ENCODE measurements at regions not wholly inside any gene's neighbourhood (a gene's known extent, or its start where the extent isn't known, plus 50 kb on each side); places are given as distances from the start of the nearest gene placed in this dataset.
"Not testable (repeated sequence)": the region's sequence is repeated elsewhere in the genome, so short reads cannot be mapped to it uniquely, and the experiment has no call there.

DNA sequence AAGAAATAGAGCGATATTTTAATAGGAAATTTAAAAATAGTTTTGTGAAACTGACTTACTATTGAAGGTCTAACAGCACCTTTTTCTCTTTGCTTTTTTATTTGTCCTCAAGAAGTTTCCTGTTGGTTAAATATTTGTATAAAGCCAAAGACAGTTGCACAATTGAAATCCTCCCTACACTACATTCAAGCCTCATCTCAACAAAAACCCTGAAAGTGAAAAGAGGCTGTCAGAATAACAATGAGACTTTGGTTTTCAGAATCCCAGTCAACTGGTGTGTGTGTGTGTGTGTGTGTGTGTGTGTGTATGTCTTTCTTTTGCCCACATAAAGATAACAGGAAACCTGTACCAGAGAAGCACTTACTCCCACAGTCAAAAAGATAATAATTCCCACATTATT, 313.6 kb upstream of the FRG1 start:
- not testable (repeated sequence) for DNase-seq (ENCODE audit: low read depth); H3K4me3 ChIP-seq (ENCODE audit: low read depth, low read length)

DNA sequence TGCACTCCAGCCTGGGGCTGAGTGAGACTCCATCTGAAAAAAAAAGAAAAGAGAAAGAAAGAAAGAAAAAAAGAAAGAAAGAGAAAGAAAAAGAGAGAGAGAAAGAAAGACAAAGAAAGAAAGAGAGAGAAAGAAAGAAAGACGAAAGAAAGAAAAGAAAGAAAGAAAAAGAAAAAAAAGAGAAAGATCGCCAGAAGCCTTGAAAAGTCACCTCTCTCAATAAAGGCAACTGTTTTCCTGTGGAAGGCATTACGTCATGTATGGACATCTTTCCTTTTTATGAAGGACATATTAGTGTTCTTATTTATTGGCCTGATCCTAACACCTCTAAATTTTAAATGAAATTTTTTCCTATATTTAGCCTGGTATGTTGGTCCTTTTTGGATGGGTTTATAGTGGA, 310.9 kb upstream of the FRG1 start:
- H3K4me3 ChIP-seq (ENCODE audit: low read depth, low read length); DNase-seq (ENCODE audit: low read depth): not testable (repeated sequence)

DNA sequence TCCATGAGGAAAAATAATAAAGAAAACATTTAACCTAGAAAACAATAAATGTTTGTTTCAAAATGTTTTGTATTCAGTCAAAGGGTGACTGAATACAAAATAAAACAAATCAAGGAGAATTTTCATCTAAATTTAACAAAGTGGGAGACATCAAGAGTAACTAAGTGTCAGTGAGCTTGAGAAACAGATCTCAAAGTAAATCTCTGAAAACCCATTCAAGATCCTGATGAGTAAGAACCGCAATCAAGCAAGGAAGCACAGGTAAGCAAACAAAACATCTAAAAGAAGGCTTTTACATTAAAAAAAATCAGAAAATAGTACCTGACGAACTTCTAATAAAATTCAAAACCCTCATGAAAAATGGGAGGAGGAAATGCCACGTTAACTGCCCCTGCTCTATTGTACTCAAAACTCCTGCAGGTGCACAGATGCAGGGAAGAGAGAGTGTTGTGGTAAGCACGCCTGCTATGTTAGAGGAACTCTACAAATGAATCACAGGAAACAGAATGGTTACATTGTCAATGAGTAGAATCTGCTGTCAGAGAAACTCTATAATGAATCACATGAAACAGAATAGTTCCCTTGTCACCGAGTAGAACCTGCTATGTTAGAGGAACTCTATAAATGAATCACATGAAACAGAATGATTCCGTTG, 309.6 kb upstream of the FRG1 start:
- not testable (repeated sequence) for DNase-seq (ENCODE audit: low read depth); H3K4me3 ChIP-seq (ENCODE audit: low read depth, low read length)

DNA sequence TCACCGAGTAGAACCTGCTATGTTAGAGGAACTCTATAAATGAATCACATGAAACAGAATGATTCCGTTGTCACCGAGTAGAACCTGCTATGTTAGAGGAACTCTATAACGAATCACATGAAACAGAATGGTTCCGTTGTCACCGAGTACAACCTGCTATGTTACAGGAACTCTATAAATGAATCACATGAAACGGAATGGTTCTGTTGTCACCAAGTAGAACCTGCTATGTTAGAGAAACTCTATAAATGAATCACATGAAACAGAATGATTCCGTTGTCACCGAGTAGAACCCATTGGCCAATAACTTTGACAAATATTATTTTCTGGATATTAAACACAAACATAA, 309.1 kb upstream of the FRG1 start:
- DNase-seq (ENCODE audit: low read depth); H3K4me3 ChIP-seq (ENCODE audit: low read depth, low read length): not testable (repeated sequence)

DNA sequence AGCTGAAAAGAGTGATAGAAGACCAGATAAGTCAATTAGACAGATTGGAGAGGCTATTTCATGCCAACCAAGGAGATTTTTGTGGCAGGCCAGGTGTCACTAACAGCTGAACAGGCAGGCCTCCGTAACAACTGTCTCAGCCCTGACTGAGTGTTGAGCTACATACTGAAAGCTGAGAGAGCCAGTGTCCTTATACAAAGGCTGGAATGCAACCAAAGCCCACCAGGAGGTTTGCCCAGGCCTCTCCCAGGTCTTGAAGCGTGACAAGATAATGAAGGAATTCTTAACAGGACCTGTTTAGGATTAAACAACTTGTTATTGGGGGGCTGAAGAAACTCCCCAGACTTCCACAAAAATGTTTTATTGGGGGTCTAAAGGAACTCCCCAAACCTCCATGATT, 290.2 kb upstream of the FRG1 start:
- DNase-seq (ENCODE audit: low read depth); H3K4me3 ChIP-seq (ENCODE audit: low read depth, low read length): not testable (repeated sequence)

DNA sequence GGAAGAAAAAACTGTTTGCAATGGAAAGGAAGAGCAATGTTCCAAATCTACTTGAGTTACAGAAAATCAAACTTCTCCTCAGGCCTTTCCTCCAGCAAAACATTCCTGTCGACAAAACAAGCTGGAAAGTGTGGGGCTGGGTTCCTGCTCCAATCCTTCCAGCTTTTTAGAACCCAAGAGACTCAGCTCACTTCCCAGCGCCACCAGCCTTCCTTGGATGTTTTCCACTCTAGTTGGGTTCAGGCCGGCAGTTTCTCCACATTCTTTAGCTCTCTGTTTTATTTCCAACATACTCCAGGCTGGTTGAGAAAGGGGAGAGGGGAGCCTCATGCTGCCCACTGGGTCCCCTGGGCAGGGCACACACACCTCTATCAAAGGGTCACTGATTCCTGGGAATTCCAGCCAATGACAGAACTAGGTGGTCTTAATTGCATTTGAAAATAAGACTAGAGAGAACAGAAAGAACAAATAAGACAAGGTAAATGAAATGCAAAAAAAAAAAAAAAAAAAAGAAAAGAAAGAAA, 287.5 kb upstream of the FRG1 start:
- DNase-seq (ENCODE audit: low read depth); H3K4me3 ChIP-seq (ENCODE audit: low read depth, low read length): not testable (repeated sequence)

DNA sequence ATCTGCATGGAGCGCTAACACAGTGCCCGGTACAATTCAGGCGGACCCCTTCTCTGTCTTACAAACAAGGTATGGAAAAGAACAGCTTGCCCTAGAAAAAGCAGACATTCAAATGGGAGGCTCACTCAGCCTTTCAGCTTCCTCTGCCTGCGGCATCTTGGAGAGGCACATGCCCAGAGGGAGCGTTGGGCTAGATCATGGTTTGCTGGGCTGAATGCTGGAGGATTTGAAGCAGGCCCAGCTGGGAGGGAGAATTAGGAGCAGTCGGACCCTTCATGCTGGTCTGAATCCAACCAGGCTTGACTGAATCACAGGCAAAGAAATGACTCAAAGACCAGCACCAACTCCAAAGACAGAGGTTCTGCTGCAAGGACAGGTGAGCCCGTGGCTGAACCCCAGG, 286.7 kb upstream of the FRG1 start:
- not testable (repeated sequence) for H3K4me3 ChIP-seq (ENCODE audit: low read depth, low read length); DNase-seq (ENCODE audit: low read depth)

DNA sequence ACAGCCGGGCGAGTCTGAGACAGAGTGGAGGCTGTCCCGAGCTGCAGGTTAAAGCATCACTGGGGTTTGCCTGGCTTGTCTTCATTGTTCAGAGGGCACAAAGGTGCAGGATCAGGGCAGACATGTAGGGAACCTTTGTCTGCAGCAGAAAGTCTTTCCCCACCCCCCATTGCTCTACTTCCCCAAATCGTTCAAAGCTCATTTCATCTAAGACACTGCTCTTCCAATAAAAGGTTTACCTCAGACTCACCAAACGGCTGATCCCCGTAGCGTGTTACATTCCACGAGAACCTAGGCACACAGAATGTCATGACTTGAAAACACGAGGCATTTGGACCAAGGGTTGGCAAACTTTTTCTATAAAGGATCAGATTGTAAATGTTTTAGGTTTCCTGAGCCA, 286.3 kb upstream of the FRG1 start:
- H3K4me3 ChIP-seq (ENCODE audit: low read depth, low read length); DNase-seq (ENCODE audit: low read depth): not testable (repeated sequence)

DNA sequence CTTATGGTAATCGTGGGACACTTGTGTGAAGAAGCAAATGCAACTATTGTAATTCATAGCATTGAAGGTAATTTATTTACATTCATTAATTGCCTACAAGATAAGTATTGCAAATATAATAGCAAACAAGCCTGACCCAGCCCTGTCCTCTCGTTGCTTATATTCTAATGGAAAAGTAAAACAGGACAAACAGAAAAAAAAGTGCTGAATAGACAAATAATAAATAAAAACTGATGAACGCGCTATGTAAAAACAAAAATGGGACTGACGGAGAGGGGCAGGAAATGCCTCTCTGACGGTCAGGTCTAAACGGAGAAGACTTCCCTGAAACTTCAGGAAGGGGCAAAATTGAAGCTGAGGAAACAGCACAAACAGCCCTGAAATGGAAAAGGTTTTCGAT, 284.9 kb upstream of the FRG1 start:
- not testable (repeated sequence) for DNase-seq (ENCODE audit: low read depth); H3K4me3 ChIP-seq (ENCODE audit: low read depth, low read length)

DNA sequence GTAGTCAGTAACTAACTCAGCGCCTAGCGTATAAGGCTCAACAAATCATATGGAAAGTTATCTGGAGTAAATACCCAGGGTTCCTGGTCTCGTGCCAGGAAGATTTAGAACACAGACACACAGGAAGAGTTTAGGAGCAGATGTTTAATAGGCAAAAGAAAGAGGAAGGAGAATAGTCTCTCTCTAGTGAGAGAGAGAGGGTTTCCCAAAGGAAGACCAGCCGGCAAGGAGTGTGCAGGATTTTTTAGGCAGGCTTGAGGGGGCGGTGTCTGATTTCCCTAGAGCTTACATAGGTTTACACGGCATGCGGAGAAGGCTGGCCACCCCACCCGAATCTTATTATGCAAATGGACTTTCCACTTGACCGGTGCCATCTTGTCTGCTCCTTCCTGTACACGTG, 284.0 kb upstream of the FRG1 start:
- TF ChIP-seq, protein P1, sequence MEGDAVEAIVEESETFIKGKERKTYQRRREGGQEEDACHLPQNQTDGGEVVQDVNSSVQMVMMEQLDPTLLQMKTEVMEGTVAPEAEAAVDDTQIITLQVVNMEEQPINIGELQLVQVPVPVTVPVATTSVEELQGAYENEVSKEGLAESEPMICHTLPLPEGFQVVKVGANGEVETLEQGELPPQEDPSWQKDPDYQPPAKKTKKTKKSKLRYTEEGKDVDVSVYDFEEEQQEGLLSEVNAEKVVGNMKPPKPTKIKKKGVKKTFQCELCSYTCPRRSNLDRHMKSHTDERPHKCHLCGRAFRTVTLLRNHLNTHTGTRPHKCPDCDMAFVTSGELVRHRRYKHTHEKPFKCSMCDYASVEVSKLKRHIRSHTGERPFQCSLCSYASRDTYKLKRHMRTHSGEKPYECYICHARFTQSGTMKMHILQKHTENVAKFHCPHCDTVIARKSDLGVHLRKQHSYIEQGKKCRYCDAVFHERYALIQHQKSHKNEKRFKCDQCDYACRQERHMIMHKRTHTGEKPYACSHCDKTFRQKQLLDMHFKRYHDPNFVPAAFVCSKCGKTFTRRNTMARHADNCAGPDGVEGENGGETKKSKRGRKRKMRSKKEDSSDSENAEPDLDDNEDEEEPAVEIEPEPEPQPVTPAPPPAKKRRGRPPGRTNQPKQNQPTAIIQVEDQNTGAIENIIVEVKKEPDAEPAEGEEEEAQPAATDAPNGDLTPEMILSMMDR (IDR thresholded peaks at IDR 0.05; ENCODE audit: insufficient read depth, low read length), result no peak

DNA sequence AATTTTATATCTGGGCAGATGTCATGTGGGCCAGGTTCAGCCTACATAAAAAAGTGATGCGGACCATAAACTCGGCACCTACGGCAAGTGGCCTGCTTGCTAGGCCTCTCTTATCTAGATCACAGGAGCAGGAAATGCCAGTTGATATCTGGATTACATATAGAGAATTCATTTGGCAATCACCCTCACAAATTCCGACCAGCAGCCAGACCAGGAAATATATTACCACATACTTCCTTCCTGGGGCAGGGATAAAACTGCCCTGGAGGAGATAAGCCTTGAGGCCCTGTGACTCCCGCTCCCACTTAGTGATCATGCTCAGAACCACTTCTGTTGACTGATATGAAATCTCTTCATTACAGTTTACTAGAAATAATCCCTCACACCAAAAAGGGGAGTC, 282.4 kb upstream of the FRG1 start:
- not testable (repeated sequence) for DNase-seq (ENCODE audit: low read depth); H3K4me3 ChIP-seq (ENCODE audit: low read depth, low read length)

More for the DNA sequence above, 284.0 kb upstream of the FRG1 start:
- no peak for DNase-seq (ENCODE audit: low read depth)
- H3K4me3 ChIP-seq (ENCODE audit: low read depth, low read length), result no peak overlapping the region

DNA sequence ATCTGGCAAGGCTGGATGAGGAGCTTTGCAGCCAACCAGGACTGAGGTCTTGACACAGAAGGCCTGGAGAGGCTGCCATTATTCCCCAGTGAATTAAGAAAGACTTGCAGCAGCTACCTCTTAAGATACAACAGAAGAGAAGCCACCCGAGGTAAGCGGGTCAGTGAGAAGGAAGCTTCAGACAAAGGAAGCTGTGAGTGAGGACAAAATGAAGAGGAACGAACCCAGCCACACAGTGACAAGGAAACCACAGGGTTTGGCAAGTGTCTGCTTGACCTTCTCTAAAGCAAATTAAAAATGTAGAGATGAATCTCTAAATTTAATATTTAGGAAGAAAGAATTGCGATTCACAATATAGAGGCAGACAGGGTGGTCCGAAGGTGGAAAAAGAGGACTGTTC, 281.8 kb upstream of the FRG1 start:
- DNase-seq (ENCODE audit: low read depth); H3K4me3 ChIP-seq (ENCODE audit: low read depth, low read length): not testable (repeated sequence)

DNA sequence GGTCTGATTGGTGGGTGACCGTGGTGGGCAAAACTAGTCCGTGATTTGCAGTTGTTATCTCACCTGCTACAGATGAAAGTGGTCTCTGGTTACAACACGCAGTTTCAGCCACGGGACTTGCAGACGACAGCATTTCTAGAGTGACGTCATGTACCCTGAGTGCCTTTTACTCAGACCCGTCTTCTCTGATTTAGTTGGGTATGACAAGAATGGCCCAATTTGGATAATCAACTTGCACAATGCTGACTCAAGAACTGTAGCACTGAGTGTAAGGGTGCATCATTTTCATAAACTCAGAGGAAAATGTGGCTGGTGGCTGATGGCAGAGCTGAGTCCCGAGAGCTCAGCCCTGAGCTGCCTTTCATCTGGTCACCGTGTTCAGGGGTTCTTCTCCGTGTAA, 281.4 kb upstream of the FRG1 start:
- TF ChIP-seq, protein P1 (IDR thresholded peaks at IDR 0.05; ENCODE audit: insufficient read depth, low read length), result no peak
- no peak for DNase-seq (ENCODE audit: low read depth)
- no peak overlapping the region for H3K4me3 ChIP-seq (ENCODE audit: low read depth, low read length)
